ENCODE measurements at regions not wholly inside any gene's neighbourhood (a gene's known extent, or its start where the extent isn't known, plus 50 kb on each side); places are given as distances from the start of the nearest gene placed in this dataset.

DNA sequence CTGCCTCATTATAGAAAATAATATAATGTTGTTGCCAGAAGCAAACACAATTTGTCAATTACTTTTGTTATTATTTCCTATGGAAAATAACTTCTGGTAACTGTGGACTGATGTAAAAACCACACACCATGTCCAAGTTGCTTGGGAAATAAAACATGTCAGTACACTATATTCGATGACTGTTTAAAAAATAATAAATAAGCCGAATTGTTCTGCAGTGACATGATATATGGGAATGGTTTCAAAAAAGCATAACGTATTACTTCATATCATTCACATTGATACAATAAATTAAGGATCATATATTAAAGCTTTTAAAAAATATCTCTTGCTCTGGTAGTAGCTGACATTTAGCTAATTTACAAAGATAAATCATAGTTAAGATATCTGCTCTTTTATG, 2062.1 kb downstream of the PCDH9 start:
- Histone ChIP-seq H3K14ac (replicated peaks; ENCODE audit: low read depth, low read length) (no peak overlapping the region), H3K9ac (ENCODE audit: low read depth, low read length) (no peak overlapping the region), H2BK5ac (ENCODE audit: low read depth, low read length, poor library complexity, severe bottlenecking) (no peak overlapping the region), H4K8ac (ENCODE audit: low read depth in 2 of 2, low read length in 2 of 2) (no peak overlapping the region), H3K56ac (ENCODE audit: extremely low read depth, insufficient read depth, low read length) (no peak overlapping the region), H3K79me1 (ENCODE audit: low read depth in 1 of 2, low read length in 2 of 2) (no peaks in the 10 kb centered on the region), H3K27ac (ENCODE audit: insufficient read depth, low read length) (no peak overlapping the region), H2AK5ac (ENCODE audit: low read depth, low read length) (no peak overlapping the region), H3K4me2 (ENCODE audit: low read depth, low read length) (no peak overlapping the region), H3K4me1 (ENCODE audit: control insufficient read depth, insufficient read depth, low read length) (no peaks in the 10 kb centered on the region), H3K18ac (ENCODE audit: low read depth, low read length) (no peak overlapping the region), H3K4ac (ENCODE audit: low read depth, low read length) (no peak overlapping the region), H2BK15ac (ENCODE audit: low read depth, low read length) (no peak overlapping the region), H3K36me3 (ENCODE audit: control insufficient read depth, insufficient read depth, low read length) (no peaks in the 10 kb centered on the region), H4K91ac (ENCODE audit: insufficient read depth, low read depth, low read length) (no peak overlapping the region), H3K27me3 (ENCODE audit: control insufficient read depth, insufficient read depth, low read length) (no peaks in the 10 kb centered on the region), H3K9me3 (ENCODE audit: control insufficient read depth, insufficient read depth, low read length) (no peaks in the 10 kb centered on the region), H3K9me1 (ENCODE audit: insufficient read depth, low read length) (no peaks in the 10 kb centered on the region), H3K23ac (ENCODE audit: low read depth, low read length) (no peak overlapping the region), H2BK120ac (ENCODE audit: low read depth, low read length) (no peak overlapping the region), H2BK20ac (ENCODE audit: low read depth, low read length) (no peak overlapping the region), H4K20me1 (ENCODE audit: insufficient read depth, low read length) (no peaks in the 10 kb centered on the region), H2AK9ac (replicated peaks; ENCODE audit: low read depth, low read length, poor library complexity) (no peak overlapping the region), H4K5ac (ENCODE audit: low read depth, low read length) (no peak overlapping the region), H2AFZ (replicated peaks; ENCODE audit: low read length, poor library complexity) (no peak overlapping the region), H3K4me3 (ENCODE audit: insufficient read depth, low read depth, low read length) (no peak overlapping the region)
- DNase-seq (no peak), ATAC-seq (ENCODE audit: low read depth) (no peak)
- POLR2A ChIA-PET (ENCODE audit: unreplicated experiment) = no interaction called here
- WGBS, 2 experiments (ENCODE audit: extremely low coverage in 2 of 2, insufficient read length in 1 of 2) = no CpG with 5 or more reads among the region's 3 CpGs
- CTCF ChIA-PET = no interaction called here
- BruUV-seq (replicated peaks) = no TSS peak
- intact Hi-C loops (cut with micrococcal nuclease) (no loop called here), in situ Hi-C loops (cut with MboI; ENCODE audit: low sequenced_read_pairs) (no loop called here), dilution Hi-C loops (cut with HindIII; ENCODE audit: low sequenced_read_pairs, unreplicated experiment) (no loop called here)
- TF ChIP-seq RCOR1 (IDR thresholded peaks at IDR 0.05; ENCODE audit: insufficient replicate concordance, low read length) (no peak), NFE2L2 (IDR thresholded peaks at IDR 0.05; ENCODE audit: low read depth, low read length) (no peak), RAD21 (IDR thresholded peaks at IDR 0.05; ENCODE audit: low read length) (no peak), SMC3 (IDR thresholded peaks at IDR 0.05; ENCODE audit: low read depth, low read length) (no peak)
